SK-N-SH treated with all-trans-retinoic acid at 6 μM for 48 hours (cell line): ENCODE measurements at regions not wholly inside any gene's neighbourhood (a gene's known extent, or its start where the extent isn't known, plus 50 kb on each side); places are given as distances from the start of the nearest gene placed in this dataset.

ENCODE experiments used
- ATAC-seq: fragments of 200-7000 bp; cut with Tn5 transposase; 3 replicates; pipeline ENCODE4 v1.9.1; 2020; ENCODE audit warnings: mild to moderate bottlenecking, moderate library complexity
- ARNTL ChIP-seq: fragments of 450-650 bp; formaldehyde crosslinking; IDR thresholded peaks from 2 replicates; pipeline ENCODE4 v1.5.0; 2020; ENCODE audit warnings: low read depth, mild to moderate bottlenecking, moderate library complexity, borderline replicate concordance
- BACH2 ChIP-seq: fragments of 250-450 bp; sonication (Bioruptor Pico); IDR thresholded peaks from 2 replicates; pipeline ENCODE4 v1.9.0; 2021; ENCODE audit warnings: mild to moderate bottlenecking, borderline replicate concordance
- CREB5 ChIP-seq: fragments of 250-450 bp; sonication (Bioruptor Pico); IDR thresholded peaks from 2 replicates; pipeline ENCODE4 v1.5.1; 2020; ENCODE audit warnings: low read depth, mild to moderate bottlenecking, moderate library complexity
- CSDC2 ChIP-seq: fragments of 250-450 bp; sonication (Bioruptor Pico); IDR thresholded peaks from 2 replicates; pipeline ENCODE4 v1.5.0; 2020; ENCODE audit warnings: mild to moderate bottlenecking, moderate library complexity
- CSRNP3 ChIP-seq: fragments of 250-450 bp; sonication (Bioruptor Pico); IDR thresholded peaks from 2 replicates; pipeline ENCODE4 v1.5.1; 2021; ENCODE audit warnings: mild to moderate bottlenecking, moderate library complexity
- ESRRG ChIP-seq: fragments of 250-450 bp; sonication (Bioruptor Pico); IDR thresholded peaks from 2 replicates; pipeline ENCODE4 v1.6.1; 2021; ENCODE audit warnings: mild to moderate bottlenecking
- ISL1 ChIP-seq: fragments of 250-450 bp; sonication (Bioruptor Pico); IDR thresholded peaks from 2 replicates; pipeline ENCODE4 v2.1.2; 2022; ENCODE audit warnings: mild to moderate bottlenecking, moderate library complexity
- OSR1 ChIP-seq: fragments of 250-450 bp; sonication (Bioruptor Pico); IDR thresholded peaks from 2 replicates; pipeline ENCODE4 v1.8.0; 2022; ENCODE audit warnings: moderate library complexity, mild to moderate bottlenecking, inconsistent platforms
- PATZ1 ChIP-seq: fragments of 250-450 bp; sonication (Bioruptor Pico); IDR thresholded peaks from 2 replicates; pipeline ENCODE4 v1.8.0; 2020; ENCODE audit warnings: mild to moderate bottlenecking, moderate library complexity, borderline replicate concordance
- PPARA ChIP-seq: fragments of 250-450 bp; sonication (Bioruptor Pico); IDR thresholded peaks from 2 replicates; pipeline ENCODE4 v1.5.0; 2020; ENCODE audit warnings: mild to moderate bottlenecking, borderline replicate concordance
- RARB ChIP-seq: fragments of 250-450 bp; sonication (Bioruptor Pico); IDR thresholded peaks from 2 replicates; pipeline ENCODE4 v1.8.0; 2021; ENCODE audit warnings: mild to moderate bottlenecking, moderate library complexity
- SNAI2 ChIP-seq: fragments of 250-450 bp; sonication (Bioruptor Pico); IDR thresholded peaks from 2 replicates; pipeline ENCODE4 v1.5.0; 2020; ENCODE audit warnings: mild to moderate bottlenecking, moderate library complexity
- TCF4 ChIP-seq: fragments of 250-450 bp; sonication (Bioruptor Pico); IDR thresholded peaks from 2 replicates; pipeline ENCODE4 v1.8.0; 2021; ENCODE audit warnings: mild to moderate bottlenecking, moderate library complexity, borderline replicate concordance
- TOX ChIP-seq: fragments of 250-450 bp; sonication (Bioruptor Pico); IDR thresholded peaks from 2 replicates; pipeline ENCODE4 v1.8.0; 2021; ENCODE audit warnings: mild to moderate bottlenecking, moderate library complexity, borderline replicate concordance
- TSHZ2 ChIP-seq: fragments of 250-450 bp; sonication (Bioruptor Pico); IDR thresholded peaks from 2 replicates; pipeline ENCODE4 v1.5.0; 2020; ENCODE audit warnings: mild to moderate bottlenecking, moderate library complexity
- ZC3H10 ChIP-seq: fragments of 250-450 bp; sonication (Bioruptor Pico); IDR thresholded peaks from 2 replicates; pipeline ENCODE4 v1.5.1; 2021; ENCODE audit warnings: mild to moderate bottlenecking, moderate library complexity
- ZFP30 ChIP-seq: fragments of 450-650 bp; formaldehyde crosslinking; IDR thresholded peaks from 2 replicates; pipeline ENCODE4 v1.5.0; 2022; ENCODE audit warnings: mild to moderate bottlenecking, moderate library complexity
- ZNF565 ChIP-seq: fragments of 450-650 bp; formaldehyde crosslinking; conservative IDR thresholded peaks from 2 replicates; pipeline ENCODE4 v1.5.0; 2020; ENCODE audit warnings: low read depth, mild to moderate bottlenecking, moderate library complexity
- ZNF70 ChIP-seq: fragments of 450-650 bp; formaldehyde crosslinking; IDR thresholded peaks from 2 replicates; pipeline ENCODE4 v1.5.0; 2020; ENCODE audit warnings: mild to moderate bottlenecking, moderate library complexity

- TF ChIP-seq RARB (CRISPR knock-in tag) (no peak), PATZ1 (CRISPR knock-in tag) (no peak), ISL1 (CRISPR knock-in tag) (no peak), OSR1 (CRISPR knock-in tag) (no peak), ARNTL (CRISPR knock-in tag) (no peak), CSRNP3 (CRISPR knock-in tag) (no peak), TSHZ2 (CRISPR knock-in tag) (no peak), TOX (no peak), CSDC2 (CRISPR knock-in tag) (no peak), ZNF565 (CRISPR knock-in tag) (no peak), ZFP30 (no peak), PPARA (CRISPR knock-in tag) (no peak), TCF4 (CRISPR knock-in tag) (no peak), ZC3H10 (no peak), CREB5 (CRISPR knock-in tag) (no peak), ESRRG (no peak)
- no peak for ATAC-seq
These were observed 230.4 kb upstream of the STT3B start for GRCh38 chr3:31302343-31302742.

GRCh38 chr3:31305340-31305739, 227.4 kb upstream of the STT3B start:
- no peak for ATAC-seq
- no peak for TF ChIP-seq CSDC2 (CRISPR knock-in tag)
- TF ChIP-seq BACH2 (CRISPR knock-in tag) = no peak
- TF ChIP-seq, all 23 proteins: peak for 0

- ATAC-seq = no peak
- TF ChIP-seq TCF4 (CRISPR knock-in tag) (no peak), OSR1 (CRISPR knock-in tag) (no peak), BACH2 (CRISPR knock-in tag) (no peak)
These were observed 225.5 kb upstream of the STT3B start for GRCh38 chr3:31307131-31307785.

GRCh38 chr3:31311559-31311958, 221.2 kb upstream of the STT3B start:
- TF ChIP-seq SNAI2 (CRISPR knock-in tag) (no peak), PPARA (CRISPR knock-in tag) (no peak), CREB5 (CRISPR knock-in tag) (no peak), TCF4 (CRISPR knock-in tag) (no peak), BACH2 (CRISPR knock-in tag) (no peak), TSHZ2 (CRISPR knock-in tag) (no peak), ZC3H10 (no peak), ARNTL (CRISPR knock-in tag) (no peak), ESRRG (no peak), ZNF70 (CRISPR knock-in tag) (no peak), TOX (no peak)
- TF ChIP-seq, all 23 proteins: peak for 0
- ATAC-seq = no peak
